ENCODE measurements at regions not wholly inside any gene's neighbourhood (a gene's known extent, or its start where the extent isn't known, plus 50 kb on each side); places are given as distances from the start of the nearest gene placed in this dataset.

DNA sequence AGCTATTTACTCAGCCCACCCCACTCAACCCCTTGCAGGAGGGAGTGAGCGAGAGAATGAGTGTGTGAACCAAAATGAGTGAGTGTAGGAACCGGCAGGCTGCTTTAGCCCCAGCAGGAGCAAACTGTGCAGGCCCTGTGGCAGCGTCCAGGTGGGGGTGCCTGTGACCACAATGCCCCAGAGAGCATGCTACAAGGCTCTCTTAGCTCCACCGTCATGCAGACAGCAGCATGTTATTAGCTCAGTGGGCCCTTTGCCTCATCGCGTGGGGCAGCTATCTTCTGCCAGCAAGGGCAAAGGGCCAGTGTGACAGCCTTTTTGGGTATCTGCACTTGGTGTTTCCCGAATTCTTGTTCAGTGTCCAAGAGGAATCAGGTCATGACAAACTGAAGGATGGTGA lies 271.3 kb downstream of the GPM6A start:
- TF ChIP-seq EZH2phosphoT487 (IDR thresholded peaks at IDR 0.05; ENCODE audit: borderline replicate concordance) = no peak
- TF ChIP-seq, protein P1, sequence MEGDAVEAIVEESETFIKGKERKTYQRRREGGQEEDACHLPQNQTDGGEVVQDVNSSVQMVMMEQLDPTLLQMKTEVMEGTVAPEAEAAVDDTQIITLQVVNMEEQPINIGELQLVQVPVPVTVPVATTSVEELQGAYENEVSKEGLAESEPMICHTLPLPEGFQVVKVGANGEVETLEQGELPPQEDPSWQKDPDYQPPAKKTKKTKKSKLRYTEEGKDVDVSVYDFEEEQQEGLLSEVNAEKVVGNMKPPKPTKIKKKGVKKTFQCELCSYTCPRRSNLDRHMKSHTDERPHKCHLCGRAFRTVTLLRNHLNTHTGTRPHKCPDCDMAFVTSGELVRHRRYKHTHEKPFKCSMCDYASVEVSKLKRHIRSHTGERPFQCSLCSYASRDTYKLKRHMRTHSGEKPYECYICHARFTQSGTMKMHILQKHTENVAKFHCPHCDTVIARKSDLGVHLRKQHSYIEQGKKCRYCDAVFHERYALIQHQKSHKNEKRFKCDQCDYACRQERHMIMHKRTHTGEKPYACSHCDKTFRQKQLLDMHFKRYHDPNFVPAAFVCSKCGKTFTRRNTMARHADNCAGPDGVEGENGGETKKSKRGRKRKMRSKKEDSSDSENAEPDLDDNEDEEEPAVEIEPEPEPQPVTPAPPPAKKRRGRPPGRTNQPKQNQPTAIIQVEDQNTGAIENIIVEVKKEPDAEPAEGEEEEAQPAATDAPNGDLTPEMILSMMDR (conservative IDR thresholded peaks at IDR 0.05; ENCODE audit: low read length) = no peak
